ENCODE measurements at regions not wholly inside any gene's neighbourhood (a gene's known extent, or its start where the extent isn't known, plus 50 kb on each side); places are given as distances from the start of the nearest gene placed in this dataset.
A peak's percentile ranks its signal among the peaks of the same experiment; 100 is the strongest.

DNA sequence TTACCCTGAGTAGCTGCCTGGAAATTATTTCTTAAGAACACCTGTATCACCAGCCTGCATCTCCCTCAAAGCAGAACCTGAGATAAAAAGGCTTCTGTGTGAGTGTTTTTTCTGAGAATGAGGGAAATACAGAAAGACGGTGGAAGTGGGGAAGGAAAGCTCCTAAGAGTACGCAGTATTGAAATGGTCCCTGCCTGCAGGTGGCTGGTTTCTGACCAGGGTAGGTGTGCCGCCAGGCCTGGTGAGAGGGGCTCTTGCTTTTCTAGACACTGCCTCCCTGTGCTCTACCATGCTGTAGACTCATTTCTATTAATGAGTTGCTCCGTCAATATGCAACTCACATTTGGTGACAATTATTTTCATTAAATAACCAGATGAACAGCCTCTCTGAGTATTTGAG lies 201.7 kb downstream of the MAP2K4 start:
- Histone ChIP-seq H4K8ac (ENCODE audit: low read depth, low read length) (no peak overlapping the region), H3K27ac (replicated peaks; ENCODE audit: low read length) (no peak overlapping the region), H3K4ac (ENCODE audit: low read length) (no peak overlapping the region), H2BK120ac (ENCODE audit: low read depth, low read length) (no peak overlapping the region), H2BK12ac (ENCODE audit: low read length) (no peak overlapping the region), H2BK15ac (ENCODE audit: low read length) (no peak overlapping the region), H3K27me3 (ENCODE audit: control insufficient read depth in 3 of 3, insufficient read depth in 3 of 3, low read depth in 1 of 3, low read length in 3 of 3) (no peaks in the 10 kb centered on the region), H3K4me2 (ENCODE audit: insufficient read depth, low read length, poor library complexity, severe bottlenecking) (no peak overlapping the region), H3K14ac (ENCODE audit: low read length) (no peak overlapping the region), H3K9me3 (replicated peaks in 1 of 2; ENCODE audit: control insufficient read depth in 2 of 2, insufficient read depth in 1 of 2, low read depth in 1 of 2, low read length in 2 of 2) (peaks cover 0 to 3% of the 10 kb centered on the region in 2 donors), H3K36me3 (replicated peaks in 1 of 2; ENCODE audit: control insufficient read depth in 2 of 2, insufficient read depth in 2 of 2, low read length in 2 of 2) (no peaks in the 10 kb centered on the region), H3K79me1 (ENCODE audit: low read depth, low read length) (no peaks in the 10 kb centered on the region), H2BK5ac (ENCODE audit: low read length) (no peak overlapping the region), H3K23ac (ENCODE audit: low read depth, low read length, poor library complexity) (no peak overlapping the region), H3K18ac (ENCODE audit: low read length) (no peak overlapping the region), H4K91ac (ENCODE audit: low read depth, low read length, poor library complexity) (no peak overlapping the region), H3K9ac (ENCODE audit: low read depth, low read length, poor library complexity) (no peak overlapping the region), H3K4me3 (ENCODE audit: low read length in 2 of 2) (no peak overlapping the region), H2AK5ac (ENCODE audit: low read depth, low read length) (no peak overlapping the region), H3K4me1 (ENCODE audit: control insufficient read depth in 2 of 2, insufficient read depth in 1 of 2, low read depth in 1 of 2, low read length in 2 of 2) (peaks cover 0 to 2% of the 10 kb centered on the region in 2 donors), H2AFZ (ENCODE audit: low read length) (no peak overlapping the region)
- WGBS, 2 donors (ENCODE audit: extremely low coverage in 2 of 2, insufficient read length in 2 of 2, insufficient replicate concordance in 1 of 2), result no CpG with 5 or more reads among the region's 4 CpGs
- no peak for DNase-seq (ENCODE audit: low spot score)

DNA sequence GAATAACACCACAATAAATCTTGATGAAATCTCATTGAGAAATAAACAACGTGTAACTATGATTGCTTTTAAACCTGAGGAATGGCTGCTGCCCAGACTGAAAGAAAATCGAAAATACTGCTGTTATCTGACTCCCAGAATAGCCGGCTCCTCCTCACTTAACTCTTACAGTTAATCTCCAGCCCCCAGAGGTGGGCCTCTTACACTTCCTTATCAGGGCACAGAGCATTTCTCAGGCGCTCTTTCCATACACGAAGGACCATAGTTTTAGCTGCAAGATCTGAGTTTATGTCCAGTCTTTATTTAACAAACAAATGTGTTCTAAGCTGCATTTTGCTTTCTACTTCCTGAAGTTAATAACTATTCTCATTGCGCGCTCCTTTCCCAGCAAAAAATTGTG lies 206.9 kb downstream of the MAP2K4 start:
- Histone ChIP-seq H2BK120ac (ENCODE audit: low read depth, low read length) (no peak overlapping the region), H3K23ac (ENCODE audit: low read depth, low read length, poor library complexity) (no peak overlapping the region), H2AFZ (ENCODE audit: low read length) (no peak overlapping the region), H2AK5ac (ENCODE audit: low read depth, low read length) (no peak overlapping the region), H3K4me2 (ENCODE audit: insufficient read depth, low read length, poor library complexity, severe bottlenecking) (no peak overlapping the region), H3K9me3 (replicated peaks in 1 of 2; ENCODE audit: control insufficient read depth in 2 of 2, insufficient read depth in 1 of 2, low read depth in 1 of 2, low read length in 2 of 2) (peaks cover 0 to 3% of the 10 kb centered on the region in 2 donors), H4K91ac (ENCODE audit: low read depth, low read length, poor library complexity) (no peak overlapping the region), H2BK12ac (ENCODE audit: low read length) (no peak overlapping the region), H2BK15ac (ENCODE audit: low read length) (no peak overlapping the region), H3K4me1 (ENCODE audit: control insufficient read depth in 2 of 2, insufficient read depth in 1 of 2, low read depth in 1 of 2, low read length in 2 of 2) (peaks cover 0 to 4% of the 10 kb centered on the region in 2 donors), H3K27ac (replicated peaks; ENCODE audit: low read length) (no peak overlapping the region), H3K18ac (ENCODE audit: low read length) (no peak overlapping the region), H3K9ac (ENCODE audit: low read depth, low read length, poor library complexity) (no peak overlapping the region), H2BK5ac (ENCODE audit: low read length) (no peak overlapping the region), H3K27me3 (ENCODE audit: control insufficient read depth in 3 of 3, insufficient read depth in 3 of 3, low read depth in 1 of 3, low read length in 3 of 3) (no peaks in the 10 kb centered on the region), H3K79me1 (ENCODE audit: low read depth, low read length) (no peaks in the 10 kb centered on the region), H3K4ac (ENCODE audit: low read length) (no peak overlapping the region), H3K36me3 (replicated peaks in 1 of 2; ENCODE audit: control insufficient read depth in 2 of 2, insufficient read depth in 2 of 2, low read length in 2 of 2) (no peaks in the 10 kb centered on the region), H3K4me3 (ENCODE audit: low read length in 2 of 2) (no peak overlapping the region), H3K14ac (ENCODE audit: low read length) (no peak overlapping the region), H4K8ac (ENCODE audit: low read depth, low read length) (no peak overlapping the region)
- WGBS, 2 donors (ENCODE audit: extremely low coverage in 2 of 2, insufficient read length in 2 of 2, insufficient replicate concordance in 1 of 2), result no CpG with 5 or more reads among the region's 7 CpGs
- no peak for DNase-seq (ENCODE audit: low spot score)

DNA sequence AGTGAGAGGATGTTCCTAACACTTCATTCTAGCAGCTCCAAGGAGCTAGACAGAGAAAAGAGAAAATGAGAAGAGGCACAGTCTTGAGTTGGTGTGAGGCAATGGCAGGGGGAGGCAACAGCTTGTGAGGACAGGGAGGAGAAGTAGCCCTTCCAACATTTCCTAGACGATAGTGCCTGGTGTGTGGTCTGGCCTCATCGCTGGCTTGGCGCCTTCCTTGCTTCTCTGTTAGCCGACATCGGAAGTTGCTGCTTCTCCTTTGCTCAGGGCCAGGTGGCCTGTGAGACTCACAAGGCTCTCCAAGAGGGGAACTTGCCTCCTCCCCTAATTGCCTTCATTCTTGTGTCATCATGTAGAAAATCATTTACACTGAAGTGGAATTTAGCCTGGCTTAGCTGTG lies 208.7 kb downstream of the MAP2K4 start:
- Histone ChIP-seq H2AK5ac (ENCODE audit: low read depth, low read length) (no peak overlapping the region), H3K23ac (ENCODE audit: low read depth, low read length, poor library complexity) (no peak overlapping the region), H3K36me3 (replicated peaks in 1 of 2; ENCODE audit: control insufficient read depth in 2 of 2, insufficient read depth in 2 of 2, low read length in 2 of 2) (no peaks in the 10 kb centered on the region), H3K4ac (ENCODE audit: low read length) (no peak overlapping the region), H2BK12ac (ENCODE audit: low read length) (no peak overlapping the region), H3K27ac (replicated peaks; ENCODE audit: low read length) (no peak overlapping the region), H3K4me1 (ENCODE audit: control insufficient read depth in 2 of 2, insufficient read depth in 1 of 2, low read depth in 1 of 2, low read length in 2 of 2) (peaks cover 0 to 2% of the 10 kb centered on the region in 2 donors), H3K4me3 (ENCODE audit: low read length in 2 of 2) (peak overlapping the region in 1 of 2 donors; percentile 47), H4K91ac (ENCODE audit: low read depth, low read length, poor library complexity) (no peak overlapping the region), H2BK15ac (ENCODE audit: low read length) (no peak overlapping the region), H3K14ac (ENCODE audit: low read length) (no peak overlapping the region), H3K9ac (ENCODE audit: low read depth, low read length, poor library complexity) (no peak overlapping the region), H3K9me3 (replicated peaks in 1 of 2; ENCODE audit: control insufficient read depth in 2 of 2, insufficient read depth in 1 of 2, low read depth in 1 of 2, low read length in 2 of 2) (no peaks in the 10 kb centered on the region), H3K4me2 (ENCODE audit: insufficient read depth, low read length, poor library complexity, severe bottlenecking) (no peak overlapping the region), H2BK5ac (ENCODE audit: low read length) (no peak overlapping the region), H4K8ac (ENCODE audit: low read depth, low read length) (no peak overlapping the region), H2BK120ac (ENCODE audit: low read depth, low read length) (no peak overlapping the region), H3K79me1 (ENCODE audit: low read depth, low read length) (no peaks in the 10 kb centered on the region), H3K27me3 (ENCODE audit: control insufficient read depth in 3 of 3, insufficient read depth in 3 of 3, low read depth in 1 of 3, low read length in 3 of 3) (no peaks in the 10 kb centered on the region), H3K18ac (ENCODE audit: low read length) (no peak overlapping the region), H2AFZ (ENCODE audit: low read length) (no peak overlapping the region)
- no peak for DNase-seq (ENCODE audit: low spot score)
- no CpG with 5 or more reads among the region's 5 CpGs for WGBS, 2 donors (ENCODE audit: extremely low coverage in 2 of 2, insufficient read length in 2 of 2, insufficient replicate concordance in 1 of 2)

DNA sequence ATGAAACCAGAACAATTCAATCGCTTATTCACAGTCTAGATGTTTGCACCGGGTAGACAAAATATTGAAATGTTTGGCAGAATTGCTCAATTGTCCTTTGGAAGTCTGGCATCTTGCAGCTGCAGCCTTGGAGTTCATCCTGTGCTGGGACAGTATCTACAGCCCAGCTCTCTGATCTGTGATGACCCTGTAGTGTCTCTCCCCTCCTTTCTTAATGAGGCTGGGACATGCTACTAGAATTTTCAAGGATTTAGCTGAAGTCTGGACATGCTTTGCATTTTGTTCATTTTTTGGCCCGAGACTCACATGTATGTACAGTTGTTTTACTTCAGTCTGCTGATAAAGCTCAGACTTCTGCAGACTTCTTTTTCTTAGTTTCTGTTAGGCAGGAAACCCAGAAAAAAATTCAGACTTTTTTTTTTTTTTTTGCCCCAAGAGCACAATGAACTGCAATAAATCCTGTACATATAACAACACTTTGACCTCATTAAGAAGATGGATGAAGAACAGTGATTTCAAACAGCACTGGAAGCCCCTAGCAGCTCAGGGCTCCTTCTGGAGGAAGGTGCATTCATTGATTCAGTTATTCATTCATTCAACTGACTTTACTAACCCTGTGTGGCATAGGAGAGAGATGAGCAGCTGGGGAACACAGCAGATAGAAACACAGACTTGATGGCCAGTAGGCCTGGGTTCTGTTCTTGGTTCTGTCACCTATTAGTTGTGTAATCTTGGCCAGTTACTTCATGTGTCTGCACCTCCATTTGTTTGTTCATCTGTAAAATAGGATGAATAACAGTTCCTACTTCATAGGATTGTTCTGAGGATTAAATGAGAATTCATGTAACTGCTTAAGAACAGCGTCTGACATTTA lies 210.0 kb downstream of the MAP2K4 start:
- no CpG with 5 or more reads among the region's 4 CpGs for WGBS, 2 donors (ENCODE audit: extremely low coverage in 2 of 2, insufficient read length in 2 of 2, insufficient replicate concordance in 1 of 2)
- H3K9me3 ChIP-seq (replicated peaks in 1 of 2; ENCODE audit: control insufficient read depth in 2 of 2, insufficient read depth in 1 of 2, low read depth in 1 of 2, low read length in 2 of 2), result no peaks in the 10 kb centered on the region
- no peak overlapping the region for H3K27ac ChIP-seq (replicated peaks; ENCODE audit: low read length)
- no peak for DNase-seq (ENCODE audit: low spot score)
- H4K8ac ChIP-seq (ENCODE audit: low read depth, low read length), result no peak overlapping the region
- no peaks in the 10 kb centered on the region for H3K36me3 ChIP-seq (replicated peaks in 1 of 2; ENCODE audit: control insufficient read depth in 2 of 2, insufficient read depth in 2 of 2, low read length in 2 of 2)
- H3K4me3 ChIP-seq (ENCODE audit: low read length in 2 of 2), result no peak overlapping the region
- peaks cover 0 to 2% of the 10 kb centered on the region in 2 donors for H3K4me1 ChIP-seq (ENCODE audit: control insufficient read depth in 2 of 2, insufficient read depth in 1 of 2, low read depth in 1 of 2, low read length in 2 of 2)
- H3K23ac ChIP-seq (ENCODE audit: low read depth, low read length, poor library complexity), result no peak overlapping the region
- no peak overlapping the region for H2BK120ac ChIP-seq (ENCODE audit: low read depth, low read length)
- no peak overlapping the region for H2BK12ac ChIP-seq (ENCODE audit: low read length)
- no peak overlapping the region for H3K4me2 ChIP-seq (ENCODE audit: insufficient read depth, low read length, poor library complexity, severe bottlenecking)
- no peak overlapping the region for H2BK15ac ChIP-seq (ENCODE audit: low read length)
- H3K14ac ChIP-seq (ENCODE audit: low read length), result no peak overlapping the region
- no peak overlapping the region for H2BK5ac ChIP-seq (ENCODE audit: low read length)
- H3K9ac ChIP-seq (ENCODE audit: low read depth, low read length, poor library complexity), result no peak overlapping the region
- no peaks in the 10 kb centered on the region for H3K79me1 ChIP-seq (ENCODE audit: low read depth, low read length)
- H3K27me3 ChIP-seq (ENCODE audit: control insufficient read depth in 3 of 3, insufficient read depth in 3 of 3, low read depth in 1 of 3, low read length in 3 of 3), result no peaks in the 10 kb centered on the region
- no peak overlapping the region for H3K4ac ChIP-seq (ENCODE audit: low read length)
- no peak overlapping the region for H3K18ac ChIP-seq (ENCODE audit: low read length)
- no peak overlapping the region for H2AFZ ChIP-seq (ENCODE audit: low read length)
- no peak overlapping the region for H2AK5ac ChIP-seq (ENCODE audit: low read depth, low read length)
- no peak overlapping the region for H4K91ac ChIP-seq (ENCODE audit: low read depth, low read length, poor library complexity)
